Loucy (cell line): ENCODE measurements at regions not wholly inside any gene's neighbourhood (a gene's known extent, or its start where the extent isn't known, plus 50 kb on each side); places are given as distances from the start of the nearest gene placed in this dataset.

Source experiments
- H2AFZ ChIP-seq: fragments of 200-600 bp; sonication (generic); 2 replicates; pipeline ENCODE4 v1.6.0; 2016; ENCODE audit warnings: antibody characterized with exemption, mild to moderate bottlenecking, low read length, moderate library complexity
- H3F3A ChIP-seq: fragments of 200-600 bp; 2 replicates; pipeline ENCODE4 v1.6.0; 2016; ENCODE audit warnings: antibody characterized with exemption, low read depth, mild to moderate bottlenecking
- H3K27me3 ChIP-seq: fragments of 200-600 bp; sonication (generic); 2 replicates; pipeline ENCODE4 v1.6.1; 2014; ENCODE audit warnings: low read length, mild to moderate bottlenecking; ENCODE audit not compliant: insufficient read depth, poor library complexity, severe bottlenecking
- H3K36me3 ChIP-seq: fragments of 200-600 bp; sonication (generic); 2 replicates; pipeline ENCODE4 v1.6.1; 2016; ENCODE audit warnings: low read length; ENCODE audit not compliant: insufficient read depth
- H3K4me1 ChIP-seq: fragments of 200-600 bp; sonication (generic); 2 replicates; pipeline ENCODE4 v1.5.1; 2014; ENCODE audit warnings: low read length, mild to moderate bottlenecking; ENCODE audit not compliant: insufficient read depth, poor library complexity, severe bottlenecking
- H3K4me2 ChIP-seq: fragments of 200-600 bp; sonication (generic); 2 replicates; pipeline ENCODE4 v1.6.0; 2014; ENCODE audit warnings: antibody characterized with exemption, low read length, low read depth, mild to moderate bottlenecking; ENCODE audit not compliant: poor library complexity, severe bottlenecking
- H3K4me3 ChIP-seq: fragments of 200-600 bp; sonication (generic); 2 replicates; pipeline ENCODE4 v1.5.1; 2014; ENCODE audit warnings: low read length, mild to moderate bottlenecking, mixed read lengths; ENCODE audit not compliant: poor library complexity, severe bottlenecking
- H3K79me2 ChIP-seq: fragments of 200-600 bp; sonication (generic); 2 replicates; pipeline ENCODE4 v1.6.1; 2014; ENCODE audit warnings: low read length; ENCODE audit not compliant: insufficient read depth
- H3K9ac ChIP-seq: fragments of 200-600 bp; sonication (generic); 2 replicates; pipeline ENCODE4 v1.6.0; 2014; ENCODE audit warnings: mild to moderate bottlenecking, low read depth, low read length, moderate library complexity; ENCODE audit not compliant: poor library complexity, severe bottlenecking
- H3K9me2 ChIP-seq: fragments of 200-600 bp; sonication (generic); replicated peaks from 2 replicates; pipeline ENCODE4 v1.6.1; 2016; ENCODE audit warnings: low read depth, low read length, mixed read lengths
- H3K9me3 ChIP-seq: fragments of 200-600 bp; sonication (generic); 2 replicates; pipeline ENCODE4 v1.6.1; 2014; ENCODE audit warnings: mild to moderate bottlenecking, antibody characterized with exemption, low read length, low read depth; ENCODE audit not compliant: insufficient read depth
- H4K20me1 ChIP-seq: fragments of 200-600 bp; sonication (generic); 2 replicates; pipeline ENCODE4 v1.6.0; 2014; ENCODE audit warnings: antibody characterized with exemption, low read length, mild to moderate bottlenecking; ENCODE audit not compliant: insufficient read depth, poor library complexity, severe bottlenecking
- CTCF ChIP-seq: fragments of 200-600 bp; sonication (generic); conservative IDR thresholded peaks from 2 replicates; pipeline ENCODE4 v1.5.1; 2014; ENCODE audit warnings: mild to moderate bottlenecking, antibody characterized with exemption, low read length
- EZH2phosphoT487 ChIP-seq: fragments of 200-600 bp; IDR thresholded peaks from 2 replicates; pipeline ENCODE4 v1.6.1; 2018; ENCODE audit warnings: antibody characterized with exemption, mild to moderate bottlenecking, moderate library complexity, borderline replicate concordance

- Histone ChIP-seq H3K36me3 (no peaks in the 10 kb centered on the region), H3F3A (no peaks in the 10 kb centered on the region), H3K27me3 (no peaks in the 10 kb centered on the region), H4K20me1 (no peaks in the 10 kb centered on the region), H3K4me3 (no peak overlapping the region), H3K9ac (no peak overlapping the region), H3K4me2 (no peak overlapping the region), H2AFZ (no peak overlapping the region), H3K9me3 (no peaks in the 10 kb centered on the region), H3K4me1 (no peaks in the 10 kb centered on the region), H3K9me2 (no peaks in the 10 kb centered on the region), H3K79me2 (no peaks in the 10 kb centered on the region)
- TF ChIP-seq CTCF: no peak
- no peak for TF ChIP-seq EZH2phosphoT487
These were observed 94.3 kb downstream of the EDN1 start for GRCh38 chr6:12384357-12384912.

- Histone ChIP-seq H3K4me2 (no peak overlapping the region), H3K4me3 (no peak overlapping the region), H3K27me3 (no peaks in the 10 kb centered on the region), H4K20me1 (no peaks in the 10 kb centered on the region), H3F3A (no peaks in the 10 kb centered on the region), H3K4me1 (no peaks in the 10 kb centered on the region), H3K9me2 (no peaks in the 10 kb centered on the region), H3K9ac (no peak overlapping the region), H2AFZ (no peak overlapping the region), H3K9me3 (no peaks in the 10 kb centered on the region), H3K36me3 (no peaks in the 10 kb centered on the region), H3K79me2 (no peaks in the 10 kb centered on the region)
- TF ChIP-seq EZH2phosphoT487: no peak
- TF ChIP-seq CTCF: no peak
These were observed 95.2 kb downstream of the EDN1 start for GRCh38 chr6:12385316-12385715.

GRCh38 chr6:12386816-12387215 is 96.7 kb downstream of the EDN1 start:
- no peaks in the 10 kb centered on the region for H3K4me1 ChIP-seq
- no peak overlapping the region for H3K4me3 ChIP-seq
- no peaks in the 10 kb centered on the region for H3K9me2 ChIP-seq
- H3K36me3 ChIP-seq: no peaks in the 10 kb centered on the region
- no peaks in the 10 kb centered on the region for H3K79me2 ChIP-seq
- no peak overlapping the region for H2AFZ ChIP-seq
- no peaks in the 10 kb centered on the region for H3F3A ChIP-seq
- no peaks in the 10 kb centered on the region for H3K27me3 ChIP-seq
- TF ChIP-seq CTCF: no peak
- TF ChIP-seq EZH2phosphoT487: no peak
- no peak overlapping the region for H3K4me2 ChIP-seq
- H3K9ac ChIP-seq: no peak overlapping the region
- no peaks in the 10 kb centered on the region for H3K9me3 ChIP-seq
- H4K20me1 ChIP-seq: no peaks in the 10 kb centered on the region
